HG02610 (cell line): ENCODE measurements at regions not wholly inside any gene's neighbourhood (a gene's known extent, or its start where the extent isn't known, plus 50 kb on each side); places are given as distances from the start of the nearest gene placed in this dataset.
"Not testable (repeated sequence)": the region's sequence is repeated elsewhere in the genome, so short reads cannot be mapped to it uniquely, and the experiment has no call there.

Experiments used
- ATAC-seq: cut with Tn5 transposase; IDR thresholded peaks from one replicate; pipeline ENCODE4 v1.9.1; 2021; ENCODE audit warnings: mild to moderate bottlenecking, moderate library complexity; ENCODE audit not compliant: unreplicated experiment

- no peak for ATAC-seq
Observed at GRCh38 chr14:53412819-53413675, 259.9 kb upstream of the DDHD1 start.

GRCh38 chr14:53411125-53411524 is 258.0 kb upstream of the DDHD1 start:
- no peak for ATAC-seq

- ATAC-seq: no peak
Observed at GRCh38 chr14:53409969-53410368, 256.8 kb upstream of the DDHD1 start.

GRCh38 chr14:53409289-53409688 is 256.2 kb upstream of the DDHD1 start:
- ATAC-seq: no peak

- ATAC-seq: no peak
Observed at GRCh38 chr14:53408175-53408879, 255.2 kb upstream of the DDHD1 start.

- ATAC-seq: no peak
Observed at GRCh38 chr14:53406519-53406918, 253.4 kb upstream of the DDHD1 start.

GRCh38 chr14:53401646-53402045 is 248.5 kb upstream of the DDHD1 start:
- ATAC-seq: no peak

- ATAC-seq: no peak
Observed at GRCh38 chr14:53399057-53399456, 245.9 kb upstream of the DDHD1 start.

- ATAC-seq: no peak
Observed at GRCh38 chr14:53398616-53399015, 245.5 kb upstream of the DDHD1 start.

- ATAC-seq: not testable (repeated sequence)
Observed at GRCh38 chr14:53395267-53395666, 242.1 kb upstream of the DDHD1 start.

- ATAC-seq: no peak
Observed at GRCh38 chr14:53391631-53392285, 238.6 kb upstream of the DDHD1 start.

GRCh38 chr14:53391156-53391555 is 238.0 kb upstream of the DDHD1 start:
- no peak for ATAC-seq

GRCh38 chr14:53390008-53390407 is 236.9 kb upstream of the DDHD1 start:
- ATAC-seq: no peak

GRCh38 chr14:53389202-53389601 is 236.1 kb upstream of the DDHD1 start:
- no peak for ATAC-seq

GRCh38 chr14:53386362-53386761 is 233.2 kb upstream of the DDHD1 start:
- ATAC-seq: no peak

- no peak for ATAC-seq
Observed at GRCh38 chr14:53384536-53384935, 231.4 kb upstream of the DDHD1 start.

GRCh38 chr14:53384073-53384472 is 230.9 kb upstream of the DDHD1 start:
- no peak for ATAC-seq

GRCh38 chr14:53381895-53382294 is 228.8 kb upstream of the DDHD1 start:
- no peak for ATAC-seq

- ATAC-seq: no peak
Observed at GRCh38 chr14:53380867-53381225, 227.7 kb upstream of the DDHD1 start.

- no peak for ATAC-seq
Observed at GRCh38 chr14:53380052-53380866, 227.1 kb upstream of the DDHD1 start.

GRCh38 chr14:53378142-53378541 is 225.0 kb upstream of the DDHD1 start:
- ATAC-seq: no peak
